A673 (cell line): ENCODE measurements at regions not wholly inside any gene's neighbourhood (a gene's known extent, or its start where the extent isn't known, plus 50 kb on each side); places are given as distances from the start of the nearest gene placed in this dataset.

Experiments
- BruUV-seq: library from RNA; stranded (reverse); fragments of 400-500 nt; replicated peaks from 2 replicates; lab custom pipeline; 2021; lab: Mats Ljungman, UMichigan
- CTCF ChIA-PET: fragments of 300-600 bp; sonication (Branson Sonifier 250); formaldehyde crosslinking; loops from one replicate; lab custom pipeline; 2022; ENCODE audit warnings: antibody characterized with exemption; lab: Charles Lee
- POLR2A ChIA-PET: fragments of 300-600 bp; sonication (Branson Sonifier 250); formaldehyde crosslinking; loops from one replicate; lab custom pipeline; 2022; ENCODE audit warnings: antibody characterized with exemption; ENCODE audit not compliant: low non-redundant PET; lab: Charles Lee
- DNase-seq: peaks from one replicate; pipeline ENCODE4 v3.0.0-alpha.2; 2015; ENCODE audit warnings: low spot score
- H3K27ac ChIP-seq: fragments of 200-600 bp; sonication (generic); 2 replicates; pipeline ENCODE4 v1.5.1; 2016; ENCODE audit warnings: mixed run types, low read depth, mild to moderate bottlenecking, mixed read lengths, antibody characterized with exemption, low read length; ENCODE audit not compliant: poor library complexity, severe bottlenecking
- H3K27me3 ChIP-seq: fragments of 200-600 bp; sonication (generic); replicated peaks from 2 replicates; pipeline ENCODE4 v1.6.1; 2017; ENCODE audit warnings: mixed run types, low read depth, mild to moderate bottlenecking, mixed read lengths, antibody characterized with exemption, low read length; ENCODE audit not compliant: insufficient read depth, poor library complexity
- H3K36me3 ChIP-seq: fragments of 200-600 bp; sonication (generic); 2 replicates; pipeline ENCODE4 v1.6.1; 2016; ENCODE audit warnings: mixed run types, mild to moderate bottlenecking, mixed read lengths, antibody characterized with exemption, low read length; ENCODE audit not compliant: insufficient read depth, poor library complexity, severe bottlenecking
- H3K4me1 ChIP-seq: fragments of 200-600 bp; sonication (generic); 2 replicates; pipeline ENCODE4 v1.6.1; 2017; ENCODE audit warnings: mixed run types, mild to moderate bottlenecking, mixed read lengths, antibody characterized with exemption, low read length; ENCODE audit not compliant: insufficient read depth, poor library complexity, severe bottlenecking
- H3K4me3 ChIP-seq: fragments of 200-600 bp; sonication (generic); 2 replicates; pipeline ENCODE4 v1.5.1; 2016; ENCODE audit warnings: low read depth, mixed run types, mild to moderate bottlenecking, mixed read lengths, low read length; ENCODE audit not compliant: poor library complexity, severe bottlenecking
- H3K9me3 ChIP-seq: fragments of 200-600 bp; sonication (generic); 2 replicates; pipeline ENCODE4 v1.6.1; 2016; ENCODE audit warnings: mixed run types, low read depth, mild to moderate bottlenecking, mixed read lengths, antibody characterized with exemption, low read length; ENCODE audit not compliant: poor library complexity, severe bottlenecking
- EZH2 ChIP-seq: fragments of 200-600 bp; sonication (generic); IDR thresholded peaks from 2 replicates; pipeline ENCODE4 v1.6.1; 2017; ENCODE audit warnings: borderline replicate concordance, low read depth, mild to moderate bottlenecking, mixed read lengths, antibody characterized with exemption, low read length; ENCODE audit not compliant: poor library complexity, severe bottlenecking
- intact Hi-C: fragments of 100-400 bp; cut with micrococcal nuclease; formaldehyde crosslinking; loops from one replicate; pipeline ENCODE4 v1.10.0; 2022; ENCODE audit not compliant: unreplicated experiment
- TF ChIP-seq, protein P1 (sequence below): fragments of 300-800, 200-600 bp; sonication (generic); conservative IDR thresholded peaks from 2 replicates; pipeline ENCODE4 v1.5.1; 2017; ENCODE audit warnings: low read depth, mild to moderate bottlenecking, antibody characterized with exemption, low read length, moderate library complexity, mixed read lengths

DNA sequence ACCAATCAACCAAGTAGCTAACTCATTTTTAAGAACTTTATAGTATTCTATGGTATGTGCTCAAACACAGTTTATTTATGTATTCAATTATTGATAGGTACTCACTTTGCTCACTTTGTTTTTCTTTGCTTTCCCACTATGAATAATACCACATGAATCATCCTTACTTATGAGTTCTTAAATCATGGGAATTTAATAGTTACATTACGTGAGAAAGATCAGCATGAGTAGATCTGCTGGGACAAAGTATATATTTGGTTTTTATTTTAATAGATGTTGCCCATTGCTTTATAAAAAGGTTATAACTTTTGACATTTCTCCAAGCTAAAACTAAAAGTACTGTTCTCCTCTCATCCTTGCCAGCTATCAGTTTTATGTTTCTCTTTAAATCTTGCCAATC lies 390.7 kb downstream of the LRATD1 start:
- CTCF ChIA-PET, result no interaction called here

DNA sequence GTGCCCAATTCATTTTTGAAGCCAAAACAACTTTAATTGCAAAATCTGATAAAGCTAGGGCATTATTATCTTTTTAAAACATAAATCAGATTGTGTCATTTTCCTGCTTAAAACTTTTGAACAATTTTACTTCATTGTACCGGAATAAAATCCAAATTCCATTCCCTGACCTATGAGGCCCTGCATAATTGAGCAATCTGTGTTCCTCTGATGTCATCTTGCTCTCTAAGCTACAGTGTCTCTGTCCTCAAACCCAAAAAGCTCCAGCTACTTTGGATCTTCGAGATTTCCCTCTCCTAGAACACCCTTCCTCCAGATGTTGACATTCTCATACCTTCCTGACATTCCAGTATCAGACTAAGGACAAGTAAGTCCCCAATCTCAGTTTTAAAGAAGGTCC lies 395.9 kb downstream of the LRATD1 start:
- intact Hi-C loops, result no loop called here
- BruUV-seq, result no TSS peak
- Histone ChIP-seq H3K27ac (no peak overlapping the region), H3K4me3 (no peak overlapping the region), H3K36me3 (no peaks in the 10 kb centered on the region), H3K4me1 (no peaks in the 10 kb centered on the region), H3K27me3 (peaks cover 4% of the 10 kb centered on the region), H3K9me3 (no peaks in the 10 kb centered on the region)
- CTCF ChIA-PET, result no interaction called here
- TF ChIP-seq EZH2, result no peak
- TF ChIP-seq, protein P1, sequence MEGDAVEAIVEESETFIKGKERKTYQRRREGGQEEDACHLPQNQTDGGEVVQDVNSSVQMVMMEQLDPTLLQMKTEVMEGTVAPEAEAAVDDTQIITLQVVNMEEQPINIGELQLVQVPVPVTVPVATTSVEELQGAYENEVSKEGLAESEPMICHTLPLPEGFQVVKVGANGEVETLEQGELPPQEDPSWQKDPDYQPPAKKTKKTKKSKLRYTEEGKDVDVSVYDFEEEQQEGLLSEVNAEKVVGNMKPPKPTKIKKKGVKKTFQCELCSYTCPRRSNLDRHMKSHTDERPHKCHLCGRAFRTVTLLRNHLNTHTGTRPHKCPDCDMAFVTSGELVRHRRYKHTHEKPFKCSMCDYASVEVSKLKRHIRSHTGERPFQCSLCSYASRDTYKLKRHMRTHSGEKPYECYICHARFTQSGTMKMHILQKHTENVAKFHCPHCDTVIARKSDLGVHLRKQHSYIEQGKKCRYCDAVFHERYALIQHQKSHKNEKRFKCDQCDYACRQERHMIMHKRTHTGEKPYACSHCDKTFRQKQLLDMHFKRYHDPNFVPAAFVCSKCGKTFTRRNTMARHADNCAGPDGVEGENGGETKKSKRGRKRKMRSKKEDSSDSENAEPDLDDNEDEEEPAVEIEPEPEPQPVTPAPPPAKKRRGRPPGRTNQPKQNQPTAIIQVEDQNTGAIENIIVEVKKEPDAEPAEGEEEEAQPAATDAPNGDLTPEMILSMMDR, result no peak
- no peak for DNase-seq
- POLR2A ChIA-PET, result no interaction called here

More for the DNA sequence above, 390.7 kb downstream of the LRATD1 start:
- Histone ChIP-seq H3K4me3 (no peak overlapping the region), H3K27me3 (no peaks in the 10 kb centered on the region), H3K27ac (no peak overlapping the region), H3K9me3 (no peaks in the 10 kb centered on the region), H3K36me3 (no peaks in the 10 kb centered on the region), H3K4me1 (no peaks in the 10 kb centered on the region)
- DNase-seq, result no peak
- intact Hi-C loops, result no loop called here
- BruUV-seq, result no TSS peak
- TF ChIP-seq, protein P1, result no peak
- TF ChIP-seq EZH2, result no peak
- POLR2A ChIA-PET, result no interaction called here

DNA sequence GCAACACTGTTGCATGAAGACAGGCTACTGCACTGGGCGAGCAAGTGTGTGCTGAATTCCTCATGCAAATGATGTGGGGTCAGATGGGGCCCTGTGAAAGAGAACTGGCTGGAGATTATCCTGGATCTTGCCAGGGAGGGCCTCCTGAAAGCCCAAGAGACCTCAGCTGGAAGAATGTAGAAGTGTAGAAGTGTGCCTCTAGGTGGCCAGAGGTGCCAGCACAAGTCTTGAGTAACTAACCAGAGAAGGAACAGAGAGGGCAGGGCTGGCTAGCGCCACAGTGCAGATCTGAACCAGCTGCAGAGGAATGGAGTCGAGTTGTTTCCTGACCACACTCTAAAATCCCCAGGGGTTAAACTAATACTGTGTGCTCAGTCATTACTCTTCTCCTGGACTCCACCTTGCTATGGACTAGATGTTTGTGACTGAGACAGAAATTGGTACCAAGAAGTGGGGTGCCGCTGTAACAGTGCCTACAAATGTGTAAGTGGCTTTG lies 399.3 kb downstream of the LRATD1 start:
- Histone ChIP-seq H3K4me3 (no peak overlapping the region), H3K4me1 (no peaks in the 10 kb centered on the region), H3K36me3 (no peaks in the 10 kb centered on the region), H3K27ac (no peak overlapping the region), H3K27me3 (peaks cover 4% of the 10 kb centered on the region), H3K9me3 (no peaks in the 10 kb centered on the region)
- no peak for DNase-seq
- intact Hi-C loops, result loop anchor here (10.0 kb wide), 1 partner anchor 543 kb away; no protein-coding TSS in a partner anchor
- POLR2A ChIA-PET, result no interaction called here
- TF ChIP-seq EZH2, result no peak
- TF ChIP-seq, protein P1, result no peak
- CTCF ChIA-PET, result no interaction called here
- BruUV-seq, result no TSS peak
